HCT116 (cell line): ENCODE measurements at regions not wholly inside any gene's neighbourhood (a gene's known extent, or its start where the extent isn't known, plus 50 kb on each side); places are given as distances from the start of the nearest gene placed in this dataset.

Experiments used
- ATAC-seq: fragments of 200-7000 bp; cut with Tn5 transposase; 2 replicates; pipeline ENCODE4 v1.9.1; 2020; ENCODE audit warnings: mild to moderate bottlenecking, moderate library complexity
- BruUV-seq: library from RNA; stranded (reverse); fragments of 400-500 nt; replicated peaks from 2 replicates; lab custom pipeline; 2021; lab: Mats Ljungman, UMichigan
- CTCF ChIA-PET: fragments of 300-600 bp; sonication (Branson Sonifier 250); formaldehyde crosslinking; loops from one replicate; lab custom pipeline; 2021; ENCODE audit warnings: antibody characterized with exemption; lab: Charles Lee
- POLR2A ChIA-PET: fragments of 300-600, 350-600 bp; sonication (Branson Sonifier 250); formaldehyde crosslinking; loops from one replicate; lab custom pipeline; 2021; ENCODE audit warnings: antibody characterized with exemption; lab: Charles Lee
- RAD21 ChIA-PET, 2 experiments: fragments of 300-600 bp; sonication (Branson Sonifier 250); formaldehyde crosslinking; loops; one replicate each; lab custom pipeline; 2023; ENCODE audit warnings: low total read pairs in 2 of 2; ENCODE audit not compliant: uncharacterized antibody in 2 of 2, unreplicated experiment in 2 of 2, low non-redundant PET in 1 of 2; lab: Charles Lee
- DNase-seq: peaks from one replicate; pipeline ENCODE4 v3.0.0-alpha.2; 2010; ENCODE audit warnings: low read depth, low spot score
- H2AFZ ChIP-seq: fragments of 200-600 bp; shearing (Covaris generic), sonication (generic); 2 replicates; pipeline ENCODE4 v1.6.1; 2017; ENCODE audit warnings: low read depth, mixed run types, mixed read lengths, antibody characterized with exemption, low read length; ENCODE audit not compliant: poor library complexity, severe bottlenecking
- H3K27ac ChIP-seq: 2 replicates; pipeline ENCODE4 v1.5.1; 2012; ENCODE audit warnings: low read depth, low read length
- H3K27me3 ChIP-seq: fragments of 200-600 bp; sonication (generic); 2 replicates; pipeline ENCODE4 v1.6.1; 2016; ENCODE audit warnings: mixed run types, low read length, mixed read lengths; ENCODE audit not compliant: insufficient read depth
- H3K36me3 ChIP-seq, 2 experiments: fragments of 200-500 bp in 1 of 2; fragments of 200-600 bp in 1 of 2; sonication (Bioruptor generic) in 1 of 2; sonication (generic) in 1 of 2; 2 replicates each; pipeline versions ENCODE4 v1.5.1 to v1.6.1; 2014 to 2016; ENCODE audit warnings: low read length in 2 of 2, inconsistent platforms in 1 of 2, mixed read lengths in 1 of 2, mixed run types in 1 of 2; ENCODE audit not compliant: insufficient read depth in 2 of 2, control insufficient read depth in 1 of 2
- H3K4me1 ChIP-seq, 2 experiments: fragments of 200-600 bp in 1 of 2; sonication (generic) in 1 of 2; 2 replicates each; pipeline versions ENCODE4 v1.5.1 to v1.6.1; 2012 to 2017; ENCODE audit warnings: low read length in 2 of 2, inconsistent platforms in 1 of 2, mild to moderate bottlenecking in 1 of 2, mixed read lengths in 1 of 2, mixed run types in 1 of 2, moderate library complexity in 1 of 2; ENCODE audit not compliant: insufficient read depth in 2 of 2, control insufficient read depth in 1 of 2
- H3K4me2 ChIP-seq: fragments of 200-600 bp; sonication (generic); 2 replicates; pipeline ENCODE4 v1.6.1; 2017; ENCODE audit warnings: mixed run types, low read length, mixed read lengths
- H3K4me3 ChIP-seq, 2 experiments: fragments of 200-600 bp in 1 of 2; sonication (generic) in 1 of 2; replicated peaks in 1 of 2; 2 replicates each; pipeline ENCODE4 v1.5.1; 2011 to 2016; ENCODE audit warnings: low read length in 2 of 2, control low read depth in 1 of 2, low read depth in 1 of 2, mild to moderate bottlenecking in 1 of 2, mixed read lengths in 1 of 2, mixed run types in 1 of 2
- H3K79me2 ChIP-seq: fragments of 200-600 bp; sonication (generic); 2 replicates; pipeline ENCODE4 v1.6.1; 2017; ENCODE audit warnings: mild to moderate bottlenecking, mixed run types, low read length, moderate library complexity, mixed read lengths; ENCODE audit not compliant: insufficient read depth
- H3K9ac ChIP-seq: fragments of 200-600 bp; sonication (generic); 2 replicates; pipeline ENCODE4 v1.6.1; 2016; ENCODE audit warnings: low read length, mixed read lengths
- H3K9me2 ChIP-seq: fragments of 200-600 bp; sonication (generic), shearing (Covaris generic); 2 replicates; pipeline ENCODE4 v1.6.1; 2017; ENCODE audit warnings: mixed run types, mild to moderate bottlenecking, moderate library complexity; ENCODE audit not compliant: insufficient read depth
- H3K9me3 ChIP-seq, 2 experiments: fragments of 200-500 bp in 1 of 2; fragments of 200-600 bp in 1 of 2; sonication (Bioruptor generic) in 1 of 2; sonication (generic) in 1 of 2; 2 replicates each; pipeline ENCODE4 v1.6.1; 2014 to 2017; ENCODE audit warnings: low read length in 2 of 2, mixed read lengths in 2 of 2, inconsistent platforms in 1 of 2, low read depth in 1 of 2, mild to moderate bottlenecking in 1 of 2, mixed run types in 1 of 2, moderate library complexity in 1 of 2; ENCODE audit not compliant: control insufficient read depth in 1 of 2, insufficient read depth in 1 of 2
- H4K20me1 ChIP-seq: fragments of 200-600 bp; sonication (generic), shearing (Covaris generic); 2 replicates; pipeline ENCODE4 v1.6.1; 2017; ENCODE audit warnings: mixed run types, mild to moderate bottlenecking, moderate library complexity; ENCODE audit not compliant: insufficient read depth
- ELF1 ChIP-seq: IDR thresholded peaks from 2 replicates; pipeline ENCODE4 v1.6.1; 2012; ENCODE audit warnings: low read depth, borderline replicate concordance
- EZH2 ChIP-seq: fragments of 200-600 bp; sonication (generic); IDR thresholded peaks from 2 replicates; pipeline ENCODE4 v1.6.1; 2017; ENCODE audit warnings: antibody characterized with exemption, mixed run types
- FOSL1 ChIP-seq: IDR thresholded peaks from 2 replicates; pipeline ENCODE4 v1.6.1; 2012; ENCODE audit warnings: low read depth
- SRF ChIP-seq: IDR thresholded peaks from 2 replicates; pipeline ENCODE4 v1.6.1; 2012; ENCODE audit warnings: low read depth
- ZFX ChIP-seq: fragments of 450-650 bp; IDR thresholded peaks from 2 replicates; pipeline ENCODE4 v1.6.1; 2017
- ZNF274 ChIP-seq: fragments of 200-500 bp; sonication (Bioruptor generic); IDR thresholded peaks from 2 replicates; pipeline ENCODE4 v1.6.1; 2014; ENCODE audit warnings: mild to moderate bottlenecking, low read depth, low read length, inconsistent platforms
- intact Hi-C: fragments of 100-400 bp; cut with micrococcal nuclease; formaldehyde crosslinking; loops from 2 replicates; pipeline ENCODE4 v1.10.0; 2022
- TF ChIP-seq, protein P1 (sequence below), 3 experiments: fragments of 200-600 bp in 1 of 3; sonication (generic) in 1 of 3; IDR thresholded peaks in 2 of 3; conservative IDR thresholded peaks in 1 of 3; 2 replicates each; pipeline ENCODE4 v1.5.1; 2012 to 2017; ENCODE audit warnings: low read depth in 2 of 3, low read length in 2 of 3, antibody characterized with exemption in 1 of 3, borderline replicate concordance in 1 of 3, control low read depth in 1 of 3, mild to moderate bottlenecking in 1 of 3, mixed read lengths in 1 of 3, mixed run types in 1 of 3, moderate library complexity in 1 of 3; ENCODE audit not compliant: insufficient read depth in 1 of 3
- TF ChIP-seq, protein P2 (sequence below): IDR thresholded peaks from 2 replicates; pipeline ENCODE4 v1.6.1; 2012

DNA sequence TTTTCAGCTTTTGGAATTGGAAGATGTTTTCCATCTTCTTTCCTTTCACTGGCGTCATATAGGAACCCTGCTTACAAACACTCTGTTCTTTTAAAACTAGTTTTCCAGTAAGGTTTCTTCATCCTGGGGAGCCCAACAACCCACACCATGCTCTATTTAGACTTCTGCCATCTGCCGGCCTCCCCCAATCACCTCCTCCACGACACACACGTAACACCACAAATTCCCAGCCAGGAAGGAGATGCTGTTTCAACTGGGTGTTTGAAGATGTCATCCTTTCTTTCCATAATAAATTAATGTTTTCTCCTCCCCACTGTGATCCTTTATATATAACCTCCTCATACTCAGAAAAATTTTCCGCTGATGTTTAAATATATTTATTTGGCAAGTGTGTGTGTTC, 231.4 kb upstream of the DDHD1 start:
- Histone ChIP-seq H3K4me2 (no peak overlapping the region), H3K4me1 (peaks cover 4 to 31% of the 10 kb centered on the region in 2 experiments; a peak in 3 of 4 replicates), H3K27ac (no peak overlapping the region), H3K9ac (no peak overlapping the region), H2AFZ (no peak overlapping the region), H3K36me3 (no peaks in the 10 kb centered on the region), H3K4me3 (no peak overlapping the region), H3K79me2 (no peaks in the 10 kb centered on the region), H3K9me2 (no peaks in the 10 kb centered on the region), H3K9me3 (no peaks in the 10 kb centered on the region), H3K27me3 (no peaks in the 10 kb centered on the region), H4K20me1 (no peaks in the 10 kb centered on the region)
- ChIA-PET CTCF (no interaction called here), RAD21 (no interaction called here), POLR2A (no interaction called here)
- no TSS peak for BruUV-seq
- no peak for ATAC-seq
- no peak for DNase-seq
- no peak for TF ChIP-seq FOSL1
- intact Hi-C loops: no loop called here

DNA sequence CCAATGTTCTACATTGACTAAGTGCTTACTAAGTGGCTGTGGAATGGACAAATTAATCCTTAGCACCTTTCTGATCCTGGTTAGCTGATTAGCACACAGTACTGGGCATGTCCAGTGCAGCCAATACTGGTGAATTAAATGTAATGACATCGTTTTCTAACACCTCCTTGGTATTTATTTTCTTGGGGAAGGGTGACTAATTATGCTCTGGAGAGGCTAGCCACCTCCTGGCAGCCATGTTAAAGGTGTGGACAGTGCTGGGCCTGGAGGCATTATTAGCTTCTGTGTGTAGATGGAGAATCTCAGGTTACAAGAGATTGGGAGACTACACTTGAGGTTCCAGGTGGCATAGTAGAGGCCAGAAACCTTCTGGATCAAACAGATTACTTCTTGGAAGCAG, 230.9 kb upstream of the DDHD1 start:
- H3K4me1 ChIP-seq: peaks cover 4 to 26% of the 10 kb centered on the region in 2 experiments; a peak in 3 of 4 replicates
- H3K27me3 ChIP-seq: no peaks in the 10 kb centered on the region
- no peak overlapping the region for H3K9ac ChIP-seq
- BruUV-seq: no TSS peak
- no peaks in the 10 kb centered on the region for H3K9me2 ChIP-seq
- H3K79me2 ChIP-seq: no peaks in the 10 kb centered on the region
- ChIA-PET RAD21 (no interaction called here), POLR2A (no interaction called here), CTCF (no interaction called here)
- H3K4me3 ChIP-seq: no peak overlapping the region
- H3K9me3 ChIP-seq: no peaks in the 10 kb centered on the region
- H2AFZ ChIP-seq: no peak overlapping the region
- intact Hi-C loops: no loop called here
- no peaks in the 10 kb centered on the region for H3K36me3 ChIP-seq
- no peaks in the 10 kb centered on the region for H4K20me1 ChIP-seq
- DNase-seq (no peak), ATAC-seq (peak; percentile 20; the same call in 1 of the 2 replicates)
- H3K4me2 ChIP-seq: peak overlapping the region; percentile 17; the same call in 1 of the 2 replicates
- H3K27ac ChIP-seq: no peak overlapping the region
- TF ChIP-seq FOSL1 (0 out of 2 replicates have a peak, but pooled peaks have one; percentile 4), ELF1 (no peak)

DNA sequence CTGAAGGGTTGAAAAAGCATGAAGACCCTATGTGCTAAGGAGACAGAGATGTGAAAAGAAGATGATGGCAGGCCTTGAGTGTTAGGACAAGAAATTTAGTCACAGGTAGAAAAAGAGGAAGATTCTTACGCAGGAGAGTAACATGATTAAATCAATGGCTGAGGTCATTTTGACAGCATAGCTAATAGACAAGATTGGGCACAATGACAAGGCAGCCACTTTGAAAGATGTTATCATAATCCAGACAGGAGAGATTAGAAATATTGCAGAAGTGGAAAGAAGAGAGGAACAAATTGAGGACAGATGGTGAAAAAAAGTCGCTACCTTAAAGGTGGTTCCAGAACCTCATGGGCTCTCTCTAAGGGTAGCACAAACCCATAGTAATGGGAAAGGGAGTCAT, 228.8 kb upstream of the DDHD1 start:
- ChIA-PET RAD21 (no interaction called here), CTCF (no interaction called here), POLR2A (no interaction called here)
- no TSS peak for BruUV-seq
- H4K20me1 ChIP-seq: no peaks in the 10 kb centered on the region
- no peak overlapping the region for H3K4me3 ChIP-seq
- no peaks in the 10 kb centered on the region for H3K9me3 ChIP-seq
- DNase-seq (no peak), ATAC-seq (no peak)
- no peak overlapping the region for H3K4me2 ChIP-seq
- no peak overlapping the region for H3K27ac ChIP-seq
- intact Hi-C loops: no loop called here
- no peak overlapping the region for H2AFZ ChIP-seq
- peaks cover 4 to 25% of the 10 kb centered on the region in 2 experiments; a peak in 3 of 4 replicates for H3K4me1 ChIP-seq
- H3K9ac ChIP-seq: no peak overlapping the region
- no peaks in the 10 kb centered on the region for H3K9me2 ChIP-seq
- H3K36me3 ChIP-seq: no peaks in the 10 kb centered on the region
- H3K27me3 ChIP-seq: no peaks in the 10 kb centered on the region
- no peaks in the 10 kb centered on the region for H3K79me2 ChIP-seq
- TF ChIP-seq EZH2 (no peak), ELF1 (no peak), ZNF274 (no peak), ZFX (no peak), FOSL1 (no peak), SRF (no peak)
- TF ChIP-seq, protein P1, sequence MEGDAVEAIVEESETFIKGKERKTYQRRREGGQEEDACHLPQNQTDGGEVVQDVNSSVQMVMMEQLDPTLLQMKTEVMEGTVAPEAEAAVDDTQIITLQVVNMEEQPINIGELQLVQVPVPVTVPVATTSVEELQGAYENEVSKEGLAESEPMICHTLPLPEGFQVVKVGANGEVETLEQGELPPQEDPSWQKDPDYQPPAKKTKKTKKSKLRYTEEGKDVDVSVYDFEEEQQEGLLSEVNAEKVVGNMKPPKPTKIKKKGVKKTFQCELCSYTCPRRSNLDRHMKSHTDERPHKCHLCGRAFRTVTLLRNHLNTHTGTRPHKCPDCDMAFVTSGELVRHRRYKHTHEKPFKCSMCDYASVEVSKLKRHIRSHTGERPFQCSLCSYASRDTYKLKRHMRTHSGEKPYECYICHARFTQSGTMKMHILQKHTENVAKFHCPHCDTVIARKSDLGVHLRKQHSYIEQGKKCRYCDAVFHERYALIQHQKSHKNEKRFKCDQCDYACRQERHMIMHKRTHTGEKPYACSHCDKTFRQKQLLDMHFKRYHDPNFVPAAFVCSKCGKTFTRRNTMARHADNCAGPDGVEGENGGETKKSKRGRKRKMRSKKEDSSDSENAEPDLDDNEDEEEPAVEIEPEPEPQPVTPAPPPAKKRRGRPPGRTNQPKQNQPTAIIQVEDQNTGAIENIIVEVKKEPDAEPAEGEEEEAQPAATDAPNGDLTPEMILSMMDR (IDR thresholded peaks at IDR 0.05 in 2 of 3, conservative IDR thresholded peaks at IDR 0.05 in 1 of 3; ENCODE audit: borderline replicate concordance in 1 of 3, insufficient read depth in 1 of 3, low read depth in 2 of 3, low read length in 2 of 3): no peak
- TF ChIP-seq, protein P2, sequence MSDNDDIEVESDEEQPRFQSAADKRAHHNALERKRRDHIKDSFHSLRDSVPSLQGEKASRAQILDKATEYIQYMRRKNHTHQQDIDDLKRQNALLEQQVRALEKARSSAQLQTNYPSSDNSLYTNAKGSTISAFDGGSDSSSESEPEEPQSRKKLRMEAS: no peak
